ENCODE measurements at regions not wholly inside any gene's neighbourhood (a gene's known extent, or its start where the extent isn't known, plus 50 kb on each side); places are given as distances from the start of the nearest gene placed in this dataset.

- TF ChIP-seq POLR2A (IDR thresholded peaks at IDR 0.05; ENCODE audit: low read depth, low read length) (no peak), CTCF (IDR thresholded peaks at IDR 0.05 in 2 of 3, conservative IDR thresholded peaks at IDR 0.05 in 1 of 3; ENCODE audit: control insufficient read depth in 2 of 3, extremely low read depth in 1 of 3, insufficient read depth in 1 of 3, low read depth in 3 of 3, low read length in 3 of 3) (no peak), SIX5 (IDR thresholded peaks at IDR 0.05; ENCODE audit: low read depth, low read length, severe bottlenecking) (no peak), SMAD1 (IDR thresholded peaks at IDR 0.05; ENCODE audit: low read depth, partially characterized antibody) (no peak)
Measured at GRCh38 chr19:16013181-16013850, 63.0 kb upstream of the TPM4 start.
